ENCODE measurements at regions not wholly inside any gene's neighbourhood (a gene's known extent, or its start where the extent isn't known, plus 50 kb on each side); places are given as distances from the start of the nearest gene placed in this dataset.

- no peak for TF ChIP-seq CTCF (IDR thresholded peaks at IDR 0.05; ENCODE audit: low read depth, low read length, missing control alignments)
- no peak overlapping the region for H3K4me3 ChIP-seq (ENCODE audit: low read depth, low read length)
- DNase-seq (ENCODE audit: low read depth), result no peak
Observed at GRCh38 chr1:29602203-29602602, 365.9 kb downstream of the PTPRU start.

GRCh38 chr1:29601021-29601420 lies 364.7 kb downstream of the PTPRU start:
- DNase-seq (ENCODE audit: low read depth), result no peak
- no peak overlapping the region for H3K4me3 ChIP-seq (ENCODE audit: low read depth, low read length)
- TF ChIP-seq CTCF (IDR thresholded peaks at IDR 0.05; ENCODE audit: low read depth, low read length, missing control alignments), result no peak

GRCh38 chr1:29599826-29600225 lies 363.5 kb downstream of the PTPRU start:
- no peak for TF ChIP-seq CTCF (IDR thresholded peaks at IDR 0.05; ENCODE audit: low read depth, low read length, missing control alignments)
- no peak for DNase-seq (ENCODE audit: low read depth)
- H3K4me3 ChIP-seq (ENCODE audit: low read depth, low read length), result no peak overlapping the region

- no peak for TF ChIP-seq CTCF (IDR thresholded peaks at IDR 0.05; ENCODE audit: low read depth, low read length, missing control alignments)
- no peak overlapping the region for H3K4me3 ChIP-seq (ENCODE audit: low read depth, low read length)
- DNase-seq (ENCODE audit: low read depth), result no peak
Observed at GRCh38 chr1:29599071-29599470, 362.7 kb downstream of the PTPRU start.

- TF ChIP-seq CTCF (IDR thresholded peaks at IDR 0.05; ENCODE audit: low read depth, low read length, missing control alignments), result no peak
- no peak for DNase-seq (ENCODE audit: low read depth)
Observed at GRCh38 chr1:29597861-29598260, 361.5 kb downstream of the PTPRU start.

GRCh38 chr1:29593601-29594382 lies 357.5 kb downstream of the PTPRU start:
- no peak for DNase-seq (ENCODE audit: low read depth)
- no peak for TF ChIP-seq CTCF (IDR thresholded peaks at IDR 0.05; ENCODE audit: low read depth, low read length, missing control alignments)
- no peak overlapping the region for H3K4me3 ChIP-seq (ENCODE audit: low read depth, low read length)

More at GRCh38 chr1:29597861-29598260, 361.5 kb downstream of the PTPRU start:
- no peak overlapping the region for H3K4me3 ChIP-seq (ENCODE audit: low read depth, low read length)

GRCh38 chr1:29592731-29593130 lies 356.4 kb downstream of the PTPRU start:
- DNase-seq (ENCODE audit: low read depth), result no peak
- no peak overlapping the region for H3K4me3 ChIP-seq (ENCODE audit: low read depth, low read length)
- no peak for TF ChIP-seq CTCF (IDR thresholded peaks at IDR 0.05; ENCODE audit: low read depth, low read length, missing control alignments)
